Kidney (tissue), 13 donors: ENCODE measurements at regions not wholly inside any gene's neighbourhood (a gene's known extent, or its start where the extent isn't known, plus 50 kb on each side); places are given as distances from the start of the nearest gene placed in this dataset.

Experiments used
- DNase-seq, 5 donors: peaks; one replicate each; pipeline ENCODE4 v3.0.0-alpha.2; 2013 to 2020
- FAIRE-seq: peaks from 2 replicates; lab custom pipeline; 2012; peaks lifted over from hg19 to GRCh38; lab: Jason Lieb, UNC
- H3K27ac ChIP-seq, 2 donors: one replicate each; pipeline ENCODE4 v1.7.0; 2013; ENCODE audit warnings: low read depth in 2 of 2, low read length in 2 of 2, inconsistent platforms in 1 of 2
- H3K27me3 ChIP-seq: one replicate; pipeline ENCODE4 v1.7.1; 2013; ENCODE audit warnings: low read length, inconsistent platforms; ENCODE audit not compliant: control insufficient read depth, insufficient read depth
- H3K36me3 ChIP-seq, 3 donors: one replicate each; pipeline versions ENCODE4 v1.7.0 to v1.7.1; 2013; ENCODE audit warnings: low read length in 3 of 3, control low read depth in 1 of 3, inconsistent platforms in 1 of 3; ENCODE audit not compliant: insufficient read depth in 3 of 3, control insufficient read depth in 2 of 3
- H3K4me1 ChIP-seq, 3 donors: one replicate each; pipeline versions ENCODE4 v1.7.0 to v1.7.1; 2013; ENCODE audit warnings: low read length in 3 of 3, inconsistent platforms in 1 of 3, low read depth in 1 of 3; ENCODE audit not compliant: control insufficient read depth in 2 of 3, insufficient read depth in 2 of 3
- H3K4me3 ChIP-seq, 3 donors: one replicate each; pipeline versions ENCODE4 v1.7.0 to v1.8.1; 2013; ENCODE audit warnings: low read length in 3 of 3, control low read depth in 1 of 3, inconsistent platforms in 1 of 3
- H3K9ac ChIP-seq, 3 donors: one replicate each; pipeline versions ENCODE4 v1.7.0 to v1.7.1; 2013; ENCODE audit warnings: low read length in 3 of 3, control low read depth in 1 of 3, inconsistent platforms in 1 of 3
- H3K9me3 ChIP-seq, 3 donors: one replicate each; pipeline versions ENCODE4 v1.7.0 to v1.7.1; 2013; ENCODE audit warnings: low read length in 3 of 3, control low read depth in 1 of 3, inconsistent platforms in 1 of 3; ENCODE audit not compliant: control insufficient read depth in 2 of 3, insufficient read depth in 1 of 3
- intact Hi-C: fragments of 100-400 bp; cut with DNase I; formaldehyde crosslinking; loops from one replicate; pipeline ENCODE4 v1.11.1; 2022
- TF ChIP-seq, protein P1 (sequence below): IDR thresholded peaks from 3 replicates; pipeline ENCODE4 v1.5.1; 2012; ENCODE audit warnings: mild to moderate bottlenecking, moderate library complexity, borderline replicate concordance; ENCODE audit not compliant: insufficient read depth; ENCODE audit errors: extremely low read depth
- donor health status: control.
- donor health status: control.
- donor health status: control.
- donor health status: control.
- donor health status: control.
- donor health status: DM: yes; HTN: yes; CAD: no.
- donor health status: Normal renal cell carcinoma (clear cell type).

- Histone ChIP-seq H3K36me3 (no peaks in the 10 kb centered on the region), H3K9me3 (peaks cover 0 to 19% (median 3%) of the 10 kb centered on the region in 3 donors), H3K4me1 (no peaks in the 10 kb centered on the region), H3K27ac (no peak overlapping the region), H3K9ac (no peak overlapping the region), H3K4me3 (no peak overlapping the region), H3K27me3 (no peaks in the 10 kb centered on the region)
- intact Hi-C loops: no loop called here
- TF ChIP-seq, protein P1, sequence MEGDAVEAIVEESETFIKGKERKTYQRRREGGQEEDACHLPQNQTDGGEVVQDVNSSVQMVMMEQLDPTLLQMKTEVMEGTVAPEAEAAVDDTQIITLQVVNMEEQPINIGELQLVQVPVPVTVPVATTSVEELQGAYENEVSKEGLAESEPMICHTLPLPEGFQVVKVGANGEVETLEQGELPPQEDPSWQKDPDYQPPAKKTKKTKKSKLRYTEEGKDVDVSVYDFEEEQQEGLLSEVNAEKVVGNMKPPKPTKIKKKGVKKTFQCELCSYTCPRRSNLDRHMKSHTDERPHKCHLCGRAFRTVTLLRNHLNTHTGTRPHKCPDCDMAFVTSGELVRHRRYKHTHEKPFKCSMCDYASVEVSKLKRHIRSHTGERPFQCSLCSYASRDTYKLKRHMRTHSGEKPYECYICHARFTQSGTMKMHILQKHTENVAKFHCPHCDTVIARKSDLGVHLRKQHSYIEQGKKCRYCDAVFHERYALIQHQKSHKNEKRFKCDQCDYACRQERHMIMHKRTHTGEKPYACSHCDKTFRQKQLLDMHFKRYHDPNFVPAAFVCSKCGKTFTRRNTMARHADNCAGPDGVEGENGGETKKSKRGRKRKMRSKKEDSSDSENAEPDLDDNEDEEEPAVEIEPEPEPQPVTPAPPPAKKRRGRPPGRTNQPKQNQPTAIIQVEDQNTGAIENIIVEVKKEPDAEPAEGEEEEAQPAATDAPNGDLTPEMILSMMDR: no peak
- DNase-seq (no peak), FAIRE-seq (no peak)
Observed at GRCh38 chr12:41950455-41950854, 194.2 kb downstream of the GXYLT1 start.

GRCh38 chr12:41946106-41946505, 198.6 kb downstream of the GXYLT1 start:
- intact Hi-C loops: no loop called here
- DNase-seq (no peak), FAIRE-seq (no peak)
- no peaks in the 10 kb centered on the region for H3K36me3 ChIP-seq
- H3K4me1 ChIP-seq: no peaks in the 10 kb centered on the region
- peaks cover 0 to 16% (median 3%) of the 10 kb centered on the region in 3 donors for H3K9me3 ChIP-seq
- TF ChIP-seq, protein P1: no peak
- no peak overlapping the region for H3K4me3 ChIP-seq
- H3K9ac ChIP-seq: no peak overlapping the region
- H3K27me3 ChIP-seq: no peaks in the 10 kb centered on the region
- H3K27ac ChIP-seq: no peak overlapping the region

DNA sequence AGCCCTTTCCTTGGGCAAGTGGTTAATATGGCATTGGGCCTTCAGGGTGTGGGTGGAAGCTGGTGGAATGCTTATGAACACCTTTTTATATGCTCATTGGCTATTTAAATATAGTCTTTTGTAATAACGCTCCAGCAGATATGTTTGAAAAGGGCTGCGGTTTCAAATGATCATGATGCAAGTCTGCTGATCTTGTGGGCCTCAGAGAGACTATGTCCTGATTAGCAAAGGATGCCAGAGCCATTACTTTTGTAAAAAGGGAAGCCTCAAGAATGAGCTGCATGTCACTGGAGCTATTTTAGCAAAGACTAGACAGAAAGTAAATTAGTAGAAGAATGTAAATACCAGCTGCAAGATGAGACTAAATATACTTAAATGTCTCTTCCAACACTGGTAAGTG, 200.5 kb downstream of the GXYLT1 start:
- Histone ChIP-seq H3K4me1 (no peaks in the 10 kb centered on the region), H3K27me3 (no peaks in the 10 kb centered on the region), H3K4me3 (no peak overlapping the region), H3K9ac (no peak overlapping the region), H3K36me3 (no peaks in the 10 kb centered on the region), H3K27ac (no peak overlapping the region), H3K9me3 (peaks cover 0 to 16% (median 3%) of the 10 kb centered on the region in 3 donors)
- FAIRE-seq (no peak), DNase-seq (no peak)
- intact Hi-C loops: no loop called here
- TF ChIP-seq, protein P1: no peak

GRCh38 chr12:41943671-41944070, 201.0 kb downstream of the GXYLT1 start:
- Histone ChIP-seq H3K4me1 (no peaks in the 10 kb centered on the region), H3K9ac (no peak overlapping the region), H3K27me3 (no peaks in the 10 kb centered on the region), H3K27ac (no peak overlapping the region), H3K9me3 (peaks cover 0 to 16% (median 3%) of the 10 kb centered on the region in 3 donors), H3K4me3 (no peak overlapping the region), H3K36me3 (no peaks in the 10 kb centered on the region)
- FAIRE-seq (no peak), DNase-seq (no peak)
- TF ChIP-seq, protein P1: no peak
- intact Hi-C loops: no loop called here
